Hepatocyte (in vitro differentiated cells): ENCODE measurements at regions not wholly inside any gene's neighbourhood (a gene's known extent, or its start where the extent isn't known, plus 50 kb on each side); places are given as distances from the start of the nearest gene placed in this dataset.

ENCODE experiments used
- EZH2 ChIP-seq: fragments of 200-600 bp; sonication (generic); IDR thresholded peaks from 2 replicates; pipeline ENCODE4 v1.6.1; 2016; ENCODE audit warnings: antibody characterized with exemption, mild to moderate bottlenecking, borderline replicate concordance
- EZH2phosphoT487 ChIP-seq: fragments of 200-600 bp; sonication (generic); IDR thresholded peaks from one replicate; pipeline ENCODE4 v1.6.1; 2018; ENCODE audit warnings: antibody characterized with exemption, mild to moderate bottlenecking, low read depth, moderate library complexity; ENCODE audit not compliant: unreplicated experiment, severe bottlenecking
- TF ChIP-seq, protein P1 (sequence below): fragments of 200-600 bp; sonication (generic); IDR thresholded peaks from 2 replicates; pipeline ENCODE4 v1.5.1; 2016; ENCODE audit warnings: antibody characterized with exemption, mild to moderate bottlenecking; ENCODE audit not compliant: poor library complexity

DNA sequence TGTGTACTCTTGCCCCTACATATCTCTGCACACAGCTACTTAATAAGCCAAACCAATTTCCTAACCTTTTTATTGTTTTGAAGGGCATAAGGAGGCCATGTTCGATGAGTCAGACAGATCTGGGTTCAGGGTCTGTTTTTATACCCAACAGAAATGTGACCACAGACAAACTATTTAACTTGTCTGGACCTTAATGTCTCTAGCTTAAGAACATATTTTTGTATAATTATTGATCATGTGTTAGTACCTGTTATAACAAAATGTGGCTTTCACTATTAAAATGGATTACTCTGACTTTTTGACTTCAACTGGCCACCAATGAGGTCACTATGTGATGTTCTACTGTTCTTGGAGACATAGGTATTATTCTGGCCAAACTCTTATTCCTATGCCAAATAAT is 507.8 kb upstream of the USP24 start:
- TF ChIP-seq, protein P1, sequence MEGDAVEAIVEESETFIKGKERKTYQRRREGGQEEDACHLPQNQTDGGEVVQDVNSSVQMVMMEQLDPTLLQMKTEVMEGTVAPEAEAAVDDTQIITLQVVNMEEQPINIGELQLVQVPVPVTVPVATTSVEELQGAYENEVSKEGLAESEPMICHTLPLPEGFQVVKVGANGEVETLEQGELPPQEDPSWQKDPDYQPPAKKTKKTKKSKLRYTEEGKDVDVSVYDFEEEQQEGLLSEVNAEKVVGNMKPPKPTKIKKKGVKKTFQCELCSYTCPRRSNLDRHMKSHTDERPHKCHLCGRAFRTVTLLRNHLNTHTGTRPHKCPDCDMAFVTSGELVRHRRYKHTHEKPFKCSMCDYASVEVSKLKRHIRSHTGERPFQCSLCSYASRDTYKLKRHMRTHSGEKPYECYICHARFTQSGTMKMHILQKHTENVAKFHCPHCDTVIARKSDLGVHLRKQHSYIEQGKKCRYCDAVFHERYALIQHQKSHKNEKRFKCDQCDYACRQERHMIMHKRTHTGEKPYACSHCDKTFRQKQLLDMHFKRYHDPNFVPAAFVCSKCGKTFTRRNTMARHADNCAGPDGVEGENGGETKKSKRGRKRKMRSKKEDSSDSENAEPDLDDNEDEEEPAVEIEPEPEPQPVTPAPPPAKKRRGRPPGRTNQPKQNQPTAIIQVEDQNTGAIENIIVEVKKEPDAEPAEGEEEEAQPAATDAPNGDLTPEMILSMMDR = no peak
- TF ChIP-seq EZH2phosphoT487 = no peak
- TF ChIP-seq EZH2 = no peak
